ENCODE measurements at regions not wholly inside any gene's neighbourhood (a gene's known extent, or its start where the extent isn't known, plus 50 kb on each side); places are given as distances from the start of the nearest gene placed in this dataset.

DNA sequence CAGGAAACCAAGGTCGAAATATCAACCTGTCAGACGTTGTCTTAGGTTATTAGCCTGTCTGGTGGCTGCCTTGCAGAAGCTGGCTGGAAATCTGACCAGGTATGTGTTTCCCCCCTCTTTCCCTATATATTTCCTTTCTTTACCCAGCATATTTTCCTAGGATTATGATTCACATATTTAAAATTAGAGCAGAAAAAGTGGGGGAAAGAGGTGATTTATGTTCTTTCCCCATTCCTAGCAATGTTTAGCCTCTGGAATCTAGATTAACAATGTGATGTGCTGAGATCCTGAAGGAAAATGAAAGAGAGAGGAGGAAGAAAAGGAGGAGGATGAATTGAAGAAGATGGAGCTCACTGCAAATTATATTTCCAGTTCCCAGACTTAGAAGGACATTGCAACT, 421.4 kb upstream of the AUTS2 start:
- no peak for TF ChIP-seq EZH2 (IDR thresholded peaks at IDR 0.05; ENCODE audit: insufficient read depth, low read length)
- TF ChIP-seq, protein P1, sequence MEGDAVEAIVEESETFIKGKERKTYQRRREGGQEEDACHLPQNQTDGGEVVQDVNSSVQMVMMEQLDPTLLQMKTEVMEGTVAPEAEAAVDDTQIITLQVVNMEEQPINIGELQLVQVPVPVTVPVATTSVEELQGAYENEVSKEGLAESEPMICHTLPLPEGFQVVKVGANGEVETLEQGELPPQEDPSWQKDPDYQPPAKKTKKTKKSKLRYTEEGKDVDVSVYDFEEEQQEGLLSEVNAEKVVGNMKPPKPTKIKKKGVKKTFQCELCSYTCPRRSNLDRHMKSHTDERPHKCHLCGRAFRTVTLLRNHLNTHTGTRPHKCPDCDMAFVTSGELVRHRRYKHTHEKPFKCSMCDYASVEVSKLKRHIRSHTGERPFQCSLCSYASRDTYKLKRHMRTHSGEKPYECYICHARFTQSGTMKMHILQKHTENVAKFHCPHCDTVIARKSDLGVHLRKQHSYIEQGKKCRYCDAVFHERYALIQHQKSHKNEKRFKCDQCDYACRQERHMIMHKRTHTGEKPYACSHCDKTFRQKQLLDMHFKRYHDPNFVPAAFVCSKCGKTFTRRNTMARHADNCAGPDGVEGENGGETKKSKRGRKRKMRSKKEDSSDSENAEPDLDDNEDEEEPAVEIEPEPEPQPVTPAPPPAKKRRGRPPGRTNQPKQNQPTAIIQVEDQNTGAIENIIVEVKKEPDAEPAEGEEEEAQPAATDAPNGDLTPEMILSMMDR (IDR thresholded peaks at IDR 0.05; ENCODE audit: insufficient read depth, low read depth, low read length), result no peak

Measured in astrocyte (in vitro differentiated cells and primary cell).